Superior temporal gyrus (tissue), 1 donor: ENCODE measurements at regions not wholly inside any gene's neighbourhood (a gene's known extent, or its start where the extent isn't known, plus 50 kb on each side); places are given as distances from the start of the nearest gene placed in this dataset.
"Not testable (repeated sequence)": the region's sequence is repeated elsewhere in the genome, so short reads cannot be mapped to it uniquely, and the experiment has no call there.

Experiments used
- DNase-seq: peaks from one replicate; pipeline ENCODE4 v3.0.0-alpha.2; 2016; ENCODE audit errors: extremely low spot score

- no peak for DNase-seq
These were observed 268.1 kb upstream of the CRBN start for GRCh38 chr3:3447641-3448040.

GRCh38 chr3:3446251-3446650 lies 266.8 kb upstream of the CRBN start:
- DNase-seq, result no peak

- no peak for DNase-seq
These were observed 264.0 kb upstream of the CRBN start for GRCh38 chr3:3443482-3443881.

DNA sequence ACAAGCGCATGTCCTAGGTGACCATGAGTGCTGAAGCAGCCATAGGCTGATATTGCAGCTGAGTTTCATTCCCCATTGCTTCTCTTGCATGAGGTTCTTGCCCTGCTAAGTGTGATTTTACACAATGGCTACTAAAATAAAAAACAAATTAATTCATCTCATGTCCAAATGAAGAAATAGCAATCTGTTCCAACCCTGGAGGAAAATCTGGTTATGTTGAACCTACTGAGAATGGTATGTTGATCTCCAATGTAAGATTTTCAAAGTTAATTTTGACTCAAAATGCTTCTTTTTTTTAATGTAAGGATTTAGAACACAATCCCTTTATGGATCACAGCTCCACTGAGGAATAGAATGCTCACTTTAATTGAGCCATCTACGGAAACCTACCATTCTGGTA lies 254.2 kb upstream of the CRBN start:
- DNase-seq, result no peak

DNA sequence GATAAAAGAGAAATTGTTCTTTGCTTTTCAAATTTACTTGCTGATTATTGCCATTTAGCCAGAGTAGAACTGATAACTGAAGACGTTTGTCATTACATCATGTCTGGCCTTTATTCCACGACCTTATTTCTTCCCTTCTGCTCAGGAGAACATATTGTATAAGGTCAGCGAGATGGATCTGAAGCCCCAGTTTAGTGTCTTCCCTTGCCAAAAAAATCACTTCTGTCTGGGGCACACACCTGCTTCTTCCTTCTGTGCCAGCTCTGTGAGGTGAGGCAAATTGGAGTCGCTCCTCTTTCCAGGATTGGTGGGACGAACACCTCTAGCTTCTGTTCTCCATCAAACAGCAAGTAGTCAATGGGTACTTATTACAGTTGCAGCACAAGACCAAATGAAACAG lies 250.3 kb upstream of the CRBN start:
- DNase-seq, result no peak

GRCh38 chr3:3407707-3408106 lies 228.2 kb upstream of the CRBN start:
- not testable (repeated sequence) for DNase-seq

DNA sequence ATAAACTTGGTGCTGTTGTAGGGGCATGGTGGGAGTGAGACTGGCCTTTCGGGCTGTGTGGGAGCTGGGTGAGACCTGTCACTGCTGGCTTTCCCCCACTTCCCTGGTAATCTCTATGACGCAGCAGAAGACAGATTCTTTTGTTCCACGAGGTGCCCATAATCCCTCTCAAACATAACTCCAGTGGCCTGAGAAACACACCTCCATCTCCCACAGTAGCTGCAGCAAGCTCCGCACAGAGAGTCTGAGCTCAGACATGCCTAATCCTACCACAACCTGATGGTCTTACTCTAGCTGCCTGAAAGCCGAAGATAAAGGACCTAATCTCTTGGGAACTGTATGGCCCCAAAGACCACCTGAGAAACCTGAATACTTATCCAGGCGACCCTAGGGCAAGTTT lies 225.6 kb upstream of the CRBN start:
- no peak for DNase-seq

DNA sequence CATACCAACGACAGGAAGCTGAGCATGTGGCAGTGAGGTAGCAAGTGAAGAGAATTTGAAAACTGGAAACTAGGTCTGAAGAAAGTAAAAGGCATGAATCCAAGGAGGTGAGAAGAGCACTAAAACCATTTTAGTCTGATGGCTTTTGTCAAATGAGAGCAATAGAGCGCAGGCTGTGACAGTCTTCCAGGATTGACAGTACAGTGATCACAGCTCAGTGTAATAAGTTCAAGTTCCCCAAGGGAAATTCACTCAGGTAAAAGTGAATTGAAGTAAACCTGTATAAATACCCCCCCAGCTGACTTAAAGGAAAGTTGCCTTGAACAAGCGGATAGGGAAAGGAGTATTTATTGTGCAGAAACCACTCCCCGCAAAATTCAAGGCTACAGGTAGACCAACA lies 224.2 kb upstream of the CRBN start:
- DNase-seq, result no peak

DNA sequence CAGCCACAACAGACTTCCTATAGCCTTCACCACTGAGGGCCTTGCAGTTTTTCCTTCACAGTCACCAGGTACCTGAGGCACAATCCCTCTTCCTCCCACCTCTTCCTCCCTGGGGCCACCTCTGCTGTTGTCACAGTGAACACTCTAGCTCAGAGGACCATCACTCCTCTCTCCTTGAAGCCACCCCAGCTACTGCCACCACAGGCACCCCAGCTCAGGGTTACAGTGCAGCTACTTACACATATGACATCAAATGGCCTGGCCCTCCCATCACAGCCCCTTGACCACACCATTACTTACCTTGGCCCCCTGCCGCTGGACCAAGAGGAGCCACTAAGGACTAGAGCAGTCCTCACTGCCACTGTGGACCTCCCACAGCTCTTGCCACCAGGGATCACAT lies 213.5 kb upstream of the CRBN start:
- no peak for DNase-seq

DNA sequence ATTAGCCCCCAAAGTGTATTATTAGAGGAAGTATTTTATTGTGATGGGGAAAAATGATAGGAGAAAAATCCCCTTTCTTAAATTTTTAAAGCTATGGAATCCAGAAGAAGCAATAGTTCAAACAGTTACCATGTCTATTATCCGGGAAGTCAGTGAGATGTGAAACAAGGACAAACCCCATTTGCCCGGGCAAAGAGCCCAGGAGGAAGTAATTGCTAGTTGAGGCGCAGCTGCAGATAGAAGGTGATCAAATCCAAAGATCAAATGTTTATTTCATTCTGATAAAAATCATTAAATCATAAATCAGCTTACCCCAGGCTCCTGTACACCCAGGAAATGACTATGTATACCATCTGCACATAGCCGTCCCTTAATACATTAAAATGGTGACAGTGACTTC lies 204.0 kb upstream of the CRBN start:
- no peak for DNase-seq

DNA sequence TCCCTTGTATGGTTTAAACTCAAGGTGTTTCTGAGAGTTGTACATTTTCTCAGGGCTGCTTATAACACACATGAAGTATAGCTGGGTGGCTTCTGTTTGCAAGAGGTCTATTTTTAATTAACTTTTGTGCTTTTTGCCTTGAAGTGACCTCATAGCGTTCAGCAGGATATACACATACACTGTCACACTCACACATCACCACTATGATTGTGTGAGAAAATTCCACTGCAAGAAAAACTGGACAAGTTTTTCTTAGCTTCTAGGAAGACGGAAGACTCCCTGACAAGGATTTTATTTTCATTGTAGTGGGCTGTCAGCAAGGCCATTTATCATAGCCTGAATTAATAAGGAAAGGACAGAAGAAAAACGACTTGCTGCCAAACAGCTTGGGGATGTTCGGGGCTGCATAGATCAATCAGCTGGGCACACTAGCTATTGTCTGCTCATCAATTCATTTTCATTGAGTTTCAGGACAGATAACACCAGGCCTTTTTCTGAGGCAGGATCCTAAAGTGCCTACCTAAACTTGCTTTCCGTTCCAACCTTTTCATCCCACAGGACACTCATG lies 192.8 kb upstream of the CRBN start:
- no peak for DNase-seq

GRCh38 chr3:3368306-3368705 lies 188.8 kb upstream of the CRBN start:
- no peak for DNase-seq

- no peak for DNase-seq
These were observed 186.9 kb upstream of the CRBN start for GRCh38 chr3:3366386-3366785.

- DNase-seq, result no peak
These were observed 186.2 kb upstream of the CRBN start for GRCh38 chr3:3365716-3366115.

GRCh38 chr3:3356846-3357245 lies 177.4 kb upstream of the CRBN start:
- DNase-seq, result no peak

- DNase-seq, result no peak
These were observed 176.0 kb upstream of the CRBN start for GRCh38 chr3:3355442-3355841.

DNA sequence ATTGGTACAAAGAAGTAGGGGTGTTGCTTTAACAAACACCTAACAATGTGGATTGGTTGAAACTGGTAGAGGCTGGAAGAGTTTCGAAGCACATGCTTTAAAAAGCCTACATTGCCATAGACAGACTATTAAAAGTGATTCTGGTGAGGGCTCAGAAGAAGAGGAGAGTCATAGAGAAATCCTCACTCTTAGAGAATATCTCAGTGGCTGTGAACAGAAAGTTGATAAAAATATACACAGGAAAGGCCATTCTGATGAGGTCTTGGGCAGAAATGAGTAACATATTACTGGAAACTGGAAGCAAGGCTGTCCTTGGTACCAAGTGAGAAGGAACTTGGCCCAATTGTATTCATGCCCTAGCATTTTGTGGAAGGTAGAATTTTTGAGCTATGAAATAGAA lies 173.7 kb upstream of the CRBN start:
- no peak for DNase-seq

GRCh38 chr3:3351226-3351625 lies 171.7 kb upstream of the CRBN start:
- no peak for DNase-seq

DNA sequence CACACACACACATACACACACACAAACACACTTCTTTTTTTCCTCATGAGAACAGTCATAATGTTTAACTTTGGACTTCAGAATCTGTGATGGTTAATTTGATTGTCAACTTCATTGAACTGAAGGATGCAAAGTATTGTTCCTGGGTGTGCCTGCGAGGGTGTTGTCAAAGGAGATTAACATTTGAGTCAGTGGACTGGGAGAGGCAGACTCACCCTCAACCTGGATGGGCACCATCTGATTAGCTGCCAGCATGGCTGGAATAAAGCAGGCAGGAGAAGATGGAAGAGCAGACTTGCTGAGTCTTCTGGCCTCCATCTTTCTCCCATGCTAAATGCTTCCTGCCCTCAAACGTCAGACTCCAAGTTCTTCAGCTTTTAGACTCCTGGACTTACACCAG lies 167.6 kb upstream of the CRBN start:
- not testable (repeated sequence) for DNase-seq

DNA sequence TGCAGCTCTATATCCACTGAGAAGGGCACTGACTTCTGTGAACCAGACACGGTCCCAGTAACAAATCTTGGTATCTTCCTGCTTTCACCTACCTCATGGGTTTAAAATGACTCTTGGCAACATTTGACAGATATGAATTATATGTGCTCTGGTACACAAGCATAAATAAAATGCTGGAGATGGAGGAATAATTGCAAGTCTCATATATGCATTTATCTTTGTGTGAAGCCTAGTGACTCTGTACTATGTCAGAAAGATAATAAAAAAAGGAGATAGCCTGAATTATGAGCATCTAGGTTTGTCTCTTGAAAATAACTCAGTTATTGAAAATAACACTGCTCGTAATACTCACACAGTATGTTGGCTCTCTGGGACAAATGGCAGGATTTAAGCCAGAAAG lies 167.1 kb upstream of the CRBN start:
- no peak for DNase-seq

DNA sequence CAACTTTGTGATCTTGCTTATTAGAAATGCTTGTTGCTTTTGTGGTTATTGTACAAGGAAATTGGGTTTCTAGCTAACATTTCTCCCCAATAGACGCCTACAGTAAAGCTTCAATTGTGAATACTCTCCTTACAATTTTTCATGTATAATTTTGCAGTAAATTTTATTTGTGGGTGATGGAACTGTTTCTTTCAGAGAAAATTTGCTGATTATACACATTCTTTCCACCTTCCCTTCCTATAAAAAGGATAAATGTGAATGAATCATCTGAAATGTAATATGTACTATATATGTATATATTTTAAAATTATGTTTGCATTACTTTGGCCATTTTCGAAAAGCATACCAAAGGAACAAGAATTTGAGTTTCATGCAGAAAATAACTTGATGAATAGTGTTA lies 162.7 kb upstream of the CRBN start:
- DNase-seq, result no peak

DNA sequence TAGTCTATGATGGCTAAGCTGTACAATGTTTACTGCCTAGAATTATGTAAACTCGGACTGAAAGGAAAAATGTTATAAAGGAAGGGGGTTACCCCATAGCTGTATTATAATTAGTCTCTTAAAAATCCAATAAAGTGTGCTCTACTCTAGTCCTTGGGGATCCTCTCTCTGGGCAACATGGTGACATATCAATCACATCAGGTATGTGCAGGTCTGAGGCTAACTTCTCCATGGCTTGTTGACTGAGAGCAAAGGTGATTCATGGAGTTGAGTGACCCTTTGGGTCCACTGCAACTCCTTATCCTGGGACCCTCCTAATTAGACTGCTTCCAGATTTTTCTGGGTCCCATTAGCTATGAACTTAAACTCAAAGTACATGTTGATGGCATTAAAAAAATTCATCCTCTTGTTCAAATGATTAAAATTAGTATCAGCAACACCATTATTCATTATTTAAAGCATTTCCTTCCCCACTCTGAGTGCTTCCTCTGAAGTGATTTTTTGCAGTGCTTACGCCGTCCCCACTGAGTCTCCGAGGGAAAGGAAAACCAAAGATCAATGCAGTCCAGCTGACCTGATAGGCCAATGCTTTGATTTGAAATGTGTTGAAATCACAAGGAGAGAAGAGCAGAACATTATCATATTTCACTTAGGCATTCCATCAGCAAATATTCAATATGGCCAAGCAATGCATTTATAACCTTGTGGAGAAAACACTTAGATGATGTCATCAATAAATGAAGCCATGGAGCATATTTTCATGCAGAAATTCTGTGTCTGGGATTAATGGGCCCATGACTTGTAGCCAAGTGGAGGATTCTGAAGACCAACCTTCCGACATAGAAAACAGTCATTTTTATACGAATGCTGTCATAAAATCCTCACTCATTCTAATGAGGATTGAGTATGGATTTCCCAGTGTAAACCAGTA lies 161.7 kb upstream of the CRBN start:
- DNase-seq, result no peak

GRCh38 chr3:3340526-3340925 lies 161.0 kb upstream of the CRBN start:
- DNase-seq, result no peak

DNA sequence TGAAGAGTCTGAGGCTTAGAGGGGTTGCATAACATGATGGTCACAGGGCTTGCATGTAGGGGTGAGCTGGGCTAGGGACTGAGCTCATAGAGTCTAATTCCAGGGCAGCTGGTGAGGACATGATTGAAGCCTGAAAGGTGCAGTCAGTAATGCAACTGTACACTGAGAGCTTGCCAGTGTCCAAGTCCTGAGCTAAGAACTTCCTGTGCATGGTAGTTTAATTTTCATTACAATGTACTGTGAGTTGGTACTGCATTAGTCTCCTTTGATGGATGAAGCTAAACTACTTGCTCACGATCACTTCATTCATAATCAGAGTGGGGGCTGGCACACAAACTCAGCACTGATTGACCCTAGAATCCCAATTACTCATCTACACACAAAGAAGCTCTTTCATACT lies 156.4 kb upstream of the CRBN start:
- no peak for DNase-seq
